GM18498 (cell line): ENCODE measurements at regions not wholly inside any gene's neighbourhood (a gene's known extent, or its start where the extent isn't known, plus 50 kb on each side); places are given as distances from the start of the nearest gene placed in this dataset.
A peak's percentile ranks its signal among the peaks of the same experiment; 100 is the strongest.

Experiments used
- ATAC-seq: cut with Tn5 transposase; IDR thresholded peaks from one replicate; pipeline ENCODE4 v1.9.1; 2021; ENCODE audit warnings: mild to moderate bottlenecking, moderate library complexity; ENCODE audit not compliant: unreplicated experiment

DNA sequence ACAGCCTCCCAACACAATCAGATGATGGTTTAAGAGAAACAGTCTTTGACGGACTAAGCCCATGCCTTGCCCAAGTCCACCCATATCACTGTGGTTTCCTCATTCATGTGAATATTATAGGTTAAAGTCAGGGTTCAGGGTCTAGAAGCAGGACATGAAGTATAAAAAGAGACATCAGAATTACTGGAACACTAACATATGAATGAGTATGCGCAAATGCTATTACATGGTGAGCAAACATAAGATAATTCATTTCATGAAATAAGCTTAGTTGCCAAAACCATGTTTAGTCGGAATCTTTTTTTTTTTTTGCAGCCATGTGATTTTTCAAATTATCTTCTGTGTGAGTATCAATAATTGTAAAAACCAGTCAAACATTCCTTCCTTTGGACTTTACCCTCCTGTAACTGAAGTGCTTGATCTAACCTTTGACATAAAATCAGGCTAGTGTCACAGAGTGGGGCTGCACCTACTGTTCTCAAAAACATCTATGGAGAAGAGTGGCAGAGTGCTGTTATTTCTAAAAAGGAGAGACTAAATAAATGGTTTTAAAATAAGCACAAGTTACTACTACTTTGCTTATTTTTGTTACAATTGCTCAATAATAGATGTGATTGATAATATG, 84.9 kb upstream of the NRIP1 start:
- ATAC-seq = no peak

GRCh38 chr21:15151385-15152103, 86.7 kb upstream of the NRIP1 start:
- ATAC-seq = no peak

- ATAC-seq = no peak
Observed at GRCh38 chr21:15152591-15152990, 87.8 kb upstream of the NRIP1 start.

- peak; percentile 85 for ATAC-seq
Observed at GRCh38 chr21:15159382-15160020, 94.7 kb upstream of the NRIP1 start.

- ATAC-seq = no peak
Observed at GRCh38 chr21:15160136-15160535, 95.3 kb upstream of the NRIP1 start.

- ATAC-seq = no peak
Observed at GRCh38 chr21:15162921-15163320, 98.1 kb upstream of the NRIP1 start.

DNA sequence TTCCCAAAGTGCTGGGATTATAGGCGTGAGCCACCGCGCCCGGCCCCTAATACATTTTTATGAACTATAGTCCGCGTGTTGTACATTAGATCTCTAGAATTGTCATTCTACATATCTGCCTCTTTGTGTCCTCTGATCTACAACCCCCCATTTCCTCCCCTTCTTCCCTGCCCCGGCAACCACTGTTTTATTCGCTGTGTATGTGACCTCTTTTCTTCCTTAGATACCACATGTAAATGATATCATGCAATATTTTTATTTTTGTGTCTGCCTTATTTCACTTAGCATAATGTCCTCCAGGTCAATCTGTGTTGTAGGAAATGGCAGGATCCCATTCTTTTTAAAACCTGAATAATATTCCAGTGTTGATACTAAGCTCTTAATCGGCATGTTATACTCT, 99.5 kb upstream of the NRIP1 start:
- ATAC-seq = no peak

- ATAC-seq = no peak
Observed at GRCh38 chr21:15164678-15165303, 100.0 kb upstream of the NRIP1 start.

DNA sequence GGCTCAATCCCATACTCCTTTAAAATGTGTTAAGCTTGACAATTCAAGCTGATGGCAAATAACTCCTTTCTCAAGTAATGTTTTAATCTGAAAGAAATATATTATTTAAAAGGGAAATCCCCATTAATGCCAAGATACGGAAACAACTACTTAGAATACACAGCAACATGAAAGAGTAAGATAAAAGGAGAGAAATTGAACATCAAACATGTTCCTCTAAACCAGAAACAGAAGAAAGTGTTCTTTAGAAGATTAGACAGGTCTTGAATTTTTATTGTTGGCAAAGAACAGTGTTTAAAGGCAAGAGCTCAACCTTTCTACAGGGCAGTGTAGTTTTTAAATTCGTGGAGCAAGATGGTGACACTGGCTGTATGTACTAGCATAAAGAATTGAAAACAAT, 105.8 kb upstream of the NRIP1 start:
- no peak for ATAC-seq

DNA sequence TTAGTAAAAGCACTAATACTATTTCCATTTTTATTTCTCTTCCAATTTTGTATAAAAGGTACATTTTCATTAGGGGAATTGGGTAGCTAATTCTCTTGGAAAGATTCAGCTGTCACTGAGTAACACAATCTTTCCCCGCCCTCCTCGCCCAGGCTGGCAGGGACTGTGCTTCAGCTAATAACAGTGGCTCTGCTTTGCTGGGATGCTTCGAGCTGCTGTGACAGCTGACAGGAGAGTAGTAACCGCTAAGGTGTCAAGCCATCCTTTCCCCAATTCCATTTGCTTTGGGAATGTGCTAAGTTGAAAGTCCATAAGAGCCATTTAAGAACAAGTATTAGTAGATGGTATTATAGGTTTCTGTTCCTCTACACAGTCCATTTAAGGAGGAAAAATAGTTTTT, 106.7 kb upstream of the NRIP1 start:
- ATAC-seq = no peak

GRCh38 chr21:15172963-15173362, 108.2 kb upstream of the NRIP1 start:
- no peak for ATAC-seq

GRCh38 chr21:15174923-15175322, 110.1 kb upstream of the NRIP1 start:
- ATAC-seq = no peak

DNA sequence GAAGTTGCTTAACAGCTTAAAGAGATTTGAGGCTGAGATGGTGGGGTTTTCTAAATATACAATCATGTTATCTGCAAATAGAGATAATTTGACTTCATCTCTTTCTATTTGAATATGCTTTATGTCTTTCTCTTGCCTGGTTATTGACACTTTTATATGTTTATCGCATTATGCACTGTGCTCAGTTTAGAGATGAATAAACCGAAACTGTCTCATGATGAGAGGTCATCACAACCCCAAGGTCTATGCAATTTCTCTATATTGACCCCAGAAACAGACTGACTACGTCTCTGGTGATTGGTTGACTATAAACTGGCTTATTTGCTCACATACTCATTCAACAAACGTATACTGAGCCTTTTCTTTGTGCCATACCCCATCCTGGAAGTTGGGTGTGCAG, 117.9 kb upstream of the NRIP1 start:
- ATAC-seq = no peak

- ATAC-seq = no peak
Observed at GRCh38 chr21:15183813-15184257, 119.0 kb upstream of the NRIP1 start.

DNA sequence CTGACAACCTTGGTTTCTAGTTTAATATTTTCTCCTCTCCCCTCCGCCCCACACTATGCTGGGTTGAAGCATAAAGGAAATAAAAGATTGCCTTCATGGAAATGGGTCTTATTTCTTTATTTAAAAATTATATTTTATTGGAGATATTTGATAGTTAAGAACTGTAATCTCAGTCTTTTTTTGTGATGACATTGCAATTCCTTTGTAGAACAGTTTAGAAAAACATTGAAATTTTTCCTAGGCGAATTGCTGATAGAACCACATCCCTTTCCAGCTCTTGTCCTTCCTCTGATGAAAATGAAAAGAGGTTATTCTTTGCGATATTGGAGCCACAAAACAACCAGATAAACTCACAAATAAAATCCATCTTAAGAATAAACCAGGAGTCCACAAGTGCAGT, 125.6 kb upstream of the NRIP1 start:
- ATAC-seq = no peak

- ATAC-seq = no peak
Observed at GRCh38 chr21:15190837-15191236, 126.0 kb upstream of the NRIP1 start.

DNA sequence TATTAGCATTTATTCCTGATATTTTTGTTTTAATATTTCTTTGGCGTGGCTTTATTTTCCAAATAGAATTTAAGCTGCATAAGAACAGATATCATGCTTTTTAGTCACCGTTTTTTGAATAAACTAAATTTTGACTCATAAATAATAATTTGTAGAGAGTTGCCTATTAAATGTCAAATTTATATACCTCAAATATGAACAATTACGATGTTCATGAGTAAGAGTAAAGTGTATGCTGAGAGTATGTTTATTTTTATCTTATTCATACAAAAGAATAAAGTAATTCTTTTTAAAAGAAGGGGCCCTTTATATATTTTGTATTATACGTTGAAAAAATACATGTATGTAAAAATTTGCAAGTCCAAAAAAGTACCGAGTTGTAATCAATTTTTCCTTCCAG, 126.5 kb upstream of the NRIP1 start:
- ATAC-seq = no peak

GRCh38 chr21:15192243-15192642, 127.4 kb upstream of the NRIP1 start:
- no peak for ATAC-seq

DNA sequence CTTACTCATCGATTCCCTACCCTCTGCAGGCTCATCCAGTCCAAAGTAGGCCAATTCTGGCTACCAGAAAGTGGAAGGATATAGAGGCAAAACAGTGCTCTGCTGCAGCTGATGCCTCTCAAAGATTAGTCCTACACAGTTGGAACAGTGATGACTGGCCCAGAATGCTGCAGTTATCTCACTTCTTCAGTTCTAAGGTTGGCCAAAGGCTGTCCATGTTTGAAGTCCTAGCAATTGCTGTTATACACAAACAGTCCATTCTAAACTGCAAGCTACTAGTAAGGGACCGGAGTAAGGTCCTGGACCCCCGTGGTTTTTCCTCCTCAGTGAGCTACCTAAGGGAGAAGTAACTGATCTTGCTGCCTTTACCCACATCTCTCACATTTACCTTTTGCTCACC, 129.1 kb upstream of the NRIP1 start:
- no peak for ATAC-seq

DNA sequence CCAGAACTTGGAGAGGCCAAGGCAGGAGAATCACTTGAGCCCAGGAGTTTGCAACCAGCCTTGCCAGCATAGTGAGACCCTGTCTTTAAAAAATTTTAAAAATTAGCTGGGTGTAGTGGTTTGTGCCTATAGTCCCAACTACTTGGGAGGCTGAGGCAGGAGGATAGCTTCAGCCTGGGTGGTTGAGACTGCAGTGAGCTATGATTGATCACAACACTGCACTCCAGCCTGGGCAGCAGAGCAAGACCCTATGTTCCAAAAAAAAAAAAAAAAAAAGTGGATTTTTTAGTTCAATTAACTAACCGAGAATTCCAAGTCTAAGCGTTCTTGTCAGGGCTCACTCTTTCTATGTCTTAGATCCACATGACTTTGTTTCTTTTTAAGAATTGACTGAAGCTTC, 130.3 kb upstream of the NRIP1 start:
- no peak for ATAC-seq

DNA sequence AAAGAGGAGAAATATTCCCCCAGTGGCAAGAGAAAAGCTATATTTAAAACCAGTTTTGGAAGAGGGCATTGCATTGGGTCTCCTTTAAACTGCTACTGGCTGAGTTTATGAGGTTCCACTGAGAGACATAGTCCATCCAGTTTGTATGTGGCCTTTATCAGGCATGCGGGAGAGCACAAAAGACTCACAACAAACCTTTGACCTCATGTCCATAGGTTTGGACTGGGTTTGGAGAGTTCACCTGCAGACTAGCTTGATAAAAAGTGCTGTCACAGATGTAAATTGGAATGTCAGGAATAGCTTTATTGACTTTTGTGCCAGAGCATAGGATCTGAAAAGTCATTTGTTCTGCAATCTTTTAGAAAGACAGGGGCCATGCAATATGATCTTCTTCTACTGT, 131.0 kb upstream of the NRIP1 start:
- ATAC-seq = no peak

GRCh38 chr21:15197696-15198095, 132.9 kb upstream of the NRIP1 start:
- no peak for ATAC-seq
